Bronchial epithelial cell (primary cell): ENCODE measurements at regions not wholly inside any gene's neighbourhood (a gene's known extent, or its start where the extent isn't known, plus 50 kb on each side); places are given as distances from the start of the nearest gene placed in this dataset.

Experiments used
- DNase-seq: peaks from one replicate; pipeline ENCODE4 v3.0.0-alpha.2; 2010; ENCODE audit warnings: low read depth
- FAIRE-seq: peaks from 2 replicates; lab custom pipeline; 2011; peaks lifted over from hg19 to GRCh38; lab: Jason Lieb, UNC
- H3K27me3 ChIP-seq: 2 replicates; pipeline ENCODE4 v1.5.1; 2011; ENCODE audit warnings: low read length; ENCODE audit not compliant: control insufficient read depth, insufficient read depth
- H3K36me3 ChIP-seq: 2 replicates; pipeline ENCODE4 v1.5.1; 2011; ENCODE audit warnings: low read length; ENCODE audit not compliant: control insufficient read depth, insufficient read depth
- H3K4me3 ChIP-seq: 2 replicates; pipeline ENCODE4 v1.5.1; 2011; ENCODE audit warnings: mild to moderate bottlenecking, low read depth, low read length, control low read depth
- TF ChIP-seq, protein P1 (sequence below): IDR thresholded peaks from 2 replicates; pipeline ENCODE4 v1.5.1; 2011; ENCODE audit warnings: mild to moderate bottlenecking, moderate library complexity, low read length, control low read depth, inconsistent platforms; ENCODE audit not compliant: insufficient read depth, severe bottlenecking

DNA sequence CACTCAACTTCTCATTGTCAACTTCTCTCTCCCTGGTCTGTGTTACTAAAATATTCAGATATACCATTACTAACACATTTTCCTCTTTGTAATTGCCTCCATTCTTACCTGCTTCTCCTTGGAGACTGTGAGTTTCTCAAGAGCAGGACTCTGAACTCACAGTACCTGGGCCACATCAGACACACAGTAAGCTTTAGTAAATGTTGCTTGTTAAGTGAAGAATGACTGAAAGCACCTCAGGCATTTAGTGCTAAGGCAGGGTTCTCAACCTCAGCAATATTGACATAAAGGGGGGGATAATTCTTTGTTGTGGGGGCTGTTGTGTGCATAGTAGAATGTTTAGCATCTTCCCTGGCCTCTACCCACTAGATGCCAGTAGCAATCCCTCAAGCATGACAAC is 72.0 kb upstream of the RAB11FIP2 start:
- DNase-seq = no peak
- TF ChIP-seq, protein P1, sequence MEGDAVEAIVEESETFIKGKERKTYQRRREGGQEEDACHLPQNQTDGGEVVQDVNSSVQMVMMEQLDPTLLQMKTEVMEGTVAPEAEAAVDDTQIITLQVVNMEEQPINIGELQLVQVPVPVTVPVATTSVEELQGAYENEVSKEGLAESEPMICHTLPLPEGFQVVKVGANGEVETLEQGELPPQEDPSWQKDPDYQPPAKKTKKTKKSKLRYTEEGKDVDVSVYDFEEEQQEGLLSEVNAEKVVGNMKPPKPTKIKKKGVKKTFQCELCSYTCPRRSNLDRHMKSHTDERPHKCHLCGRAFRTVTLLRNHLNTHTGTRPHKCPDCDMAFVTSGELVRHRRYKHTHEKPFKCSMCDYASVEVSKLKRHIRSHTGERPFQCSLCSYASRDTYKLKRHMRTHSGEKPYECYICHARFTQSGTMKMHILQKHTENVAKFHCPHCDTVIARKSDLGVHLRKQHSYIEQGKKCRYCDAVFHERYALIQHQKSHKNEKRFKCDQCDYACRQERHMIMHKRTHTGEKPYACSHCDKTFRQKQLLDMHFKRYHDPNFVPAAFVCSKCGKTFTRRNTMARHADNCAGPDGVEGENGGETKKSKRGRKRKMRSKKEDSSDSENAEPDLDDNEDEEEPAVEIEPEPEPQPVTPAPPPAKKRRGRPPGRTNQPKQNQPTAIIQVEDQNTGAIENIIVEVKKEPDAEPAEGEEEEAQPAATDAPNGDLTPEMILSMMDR = no peak
- no peak for FAIRE-seq
- Histone ChIP-seq H3K27me3 (no peaks in the 10 kb centered on the region), H3K4me3 (no peak overlapping the region), H3K36me3 (no peaks in the 10 kb centered on the region)

DNA sequence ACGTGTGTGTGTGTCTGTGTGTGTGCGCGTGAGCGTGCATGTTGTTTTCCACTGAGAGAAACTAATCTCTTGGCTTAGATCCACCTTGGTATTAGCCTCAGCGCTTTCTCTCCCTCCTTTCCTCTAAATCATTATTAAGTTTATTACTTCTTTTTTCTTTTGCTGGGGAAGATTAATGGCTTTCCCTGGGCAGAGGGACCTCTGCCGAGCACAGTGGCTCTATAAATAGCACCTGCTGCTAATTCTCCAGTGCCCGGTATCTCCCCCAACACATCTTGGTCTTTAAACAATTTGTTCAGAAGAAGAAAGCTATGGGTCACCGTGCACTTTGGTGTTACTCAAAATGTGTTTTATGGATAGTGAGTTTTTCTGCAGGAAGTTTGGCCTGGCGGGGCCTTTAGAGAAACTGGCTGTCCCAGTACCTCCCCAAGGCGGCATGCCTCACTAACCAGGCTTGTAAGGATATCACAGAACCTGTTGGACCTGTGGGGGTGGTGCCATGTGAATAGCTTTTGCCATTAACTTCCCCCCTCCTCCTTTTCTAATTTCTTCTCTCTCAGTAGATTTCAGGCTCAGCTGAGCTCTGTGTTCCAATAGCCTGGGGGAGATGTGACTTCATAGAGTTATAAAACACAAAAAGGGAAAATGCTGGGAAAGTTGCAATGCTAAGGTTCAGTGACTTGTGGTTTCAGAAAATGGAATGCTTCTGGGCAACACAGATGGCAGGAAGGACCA is 70.1 kb upstream of the RAB11FIP2 start:
- Histone ChIP-seq H3K36me3 (no peaks in the 10 kb centered on the region), H3K27me3 (no peaks in the 10 kb centered on the region), H3K4me3 (no peak overlapping the region)
- DNase-seq (no peak), FAIRE-seq (no peak)
- TF ChIP-seq, protein P1 = no peak

DNA sequence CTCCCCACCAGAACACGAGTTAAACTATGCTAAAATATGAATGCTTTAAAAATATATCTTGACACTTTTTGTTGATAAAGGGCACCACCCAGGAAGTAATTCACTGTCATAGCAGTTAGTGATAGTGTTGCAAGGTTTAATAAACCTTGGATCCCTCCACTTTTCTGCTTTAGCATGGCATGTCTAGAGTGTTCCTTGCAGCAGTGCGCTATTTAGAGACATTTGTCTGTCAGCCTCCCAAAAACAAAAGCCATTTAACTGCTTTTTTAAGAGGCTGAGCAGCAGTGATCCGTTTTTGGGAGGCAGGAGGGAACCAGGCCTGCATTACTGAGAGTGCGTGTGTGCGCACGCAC is 69.6 kb upstream of the RAB11FIP2 start:
- no peaks in the 10 kb centered on the region for H3K36me3 ChIP-seq
- FAIRE-seq (no peak), DNase-seq (no peak)
- H3K27me3 ChIP-seq = no peaks in the 10 kb centered on the region
- TF ChIP-seq, protein P1 = no peak
- H3K4me3 ChIP-seq = no peak overlapping the region

DNA sequence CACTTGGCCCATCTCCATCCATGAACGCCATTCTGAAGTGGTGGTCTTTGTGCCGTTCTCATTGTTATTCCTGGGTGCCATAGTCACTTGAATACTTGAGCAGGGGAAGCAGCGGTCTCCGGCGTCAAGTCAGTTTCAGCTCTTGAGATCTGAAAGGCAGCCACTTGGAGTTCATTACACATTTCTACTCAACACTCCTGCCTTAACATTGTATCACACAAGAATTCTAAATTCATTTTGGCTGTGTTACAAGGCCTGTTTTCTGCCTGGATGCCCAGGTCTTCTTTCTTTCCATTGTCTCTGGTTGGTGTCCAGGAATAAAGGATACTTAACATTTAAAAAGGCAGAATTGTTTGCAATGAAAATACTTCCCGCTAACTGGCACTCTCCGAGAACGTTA is 69.0 kb upstream of the RAB11FIP2 start:
- no peak for DNase-seq
- Histone ChIP-seq H3K27me3 (no peaks in the 10 kb centered on the region), H3K36me3 (no peaks in the 10 kb centered on the region), H3K4me3 (no peak overlapping the region)
- TF ChIP-seq, protein P1 = no peak
- FAIRE-seq = no peak

DNA sequence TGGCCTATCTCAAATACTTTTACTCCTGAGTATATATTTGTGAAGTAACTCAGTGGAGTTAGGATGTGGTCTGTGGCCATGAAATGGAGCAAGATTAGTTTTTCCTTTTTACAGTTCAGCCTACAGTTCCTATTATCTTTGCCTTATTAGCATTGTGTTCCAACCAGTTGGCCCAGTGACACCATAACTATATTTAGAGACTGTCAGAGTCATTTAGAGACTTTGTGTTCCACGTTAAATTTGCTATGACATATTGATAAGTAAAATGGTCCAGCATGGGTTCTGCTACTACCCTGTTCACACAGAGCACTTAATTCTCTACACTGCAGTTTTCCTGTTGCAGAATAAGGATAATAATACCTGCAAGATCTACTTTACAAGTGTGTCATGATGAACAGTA is 68.3 kb upstream of the RAB11FIP2 start:
- FAIRE-seq = no peak
- H3K36me3 ChIP-seq = no peaks in the 10 kb centered on the region
- H3K4me3 ChIP-seq = no peak overlapping the region
- no peaks in the 10 kb centered on the region for H3K27me3 ChIP-seq
- TF ChIP-seq, protein P1 = no peak
- no peak for DNase-seq
